Left ventricle myocardium inferior (tissue), 1 donor: ENCODE measurements at regions not wholly inside any gene's neighbourhood (a gene's known extent, or its start where the extent isn't known, plus 50 kb on each side); places are given as distances from the start of the nearest gene placed in this dataset.
"Not testable (repeated sequence)": the region's sequence is repeated elsewhere in the genome, so short reads cannot be mapped to it uniquely, and the experiment has no call there.

Experiments used
- DNase-seq: peaks from one replicate; pipeline ENCODE4 v3.0.0-alpha.2; 2020
- H3K27ac ChIP-seq: fragments of 200-600 bp; replicated peaks from 2 replicates; pipeline ENCODE4 v1.8.0; 2021
- H3K27me3 ChIP-seq: fragments of 200-600 bp; 2 replicates; pipeline ENCODE4 v1.8.0; 2021; ENCODE audit warnings: low read depth
- H3K36me3 ChIP-seq: fragments of 200-600 bp; 2 replicates; pipeline ENCODE4 v1.8.0; 2021
- H3K4me1 ChIP-seq: fragments of 200-600 bp; 2 replicates; pipeline ENCODE4 v1.8.0; 2021
- H3K4me3 ChIP-seq: fragments of 200-600 bp; 2 replicates; pipeline ENCODE4 v1.8.0; 2021; ENCODE audit warnings: mild to moderate bottlenecking, moderate library complexity
- H3K9me3 ChIP-seq: fragments of 200-600 bp; replicated peaks from 2 replicates; pipeline ENCODE4 v1.8.0; 2021
- intact Hi-C: fragments of 100-400 bp; cut with micrococcal nuclease; formaldehyde crosslinking; loops from one replicate; pipeline ENCODE4 v1.11.0; 2022
- TF ChIP-seq, protein P1 (sequence below): fragments of 200-600 bp; IDR thresholded peaks from 2 replicates; pipeline ENCODE4 v1.8.0; 2021; ENCODE audit warnings: antibody characterized with exemption, mild to moderate bottlenecking, borderline replicate concordance
- donor health status: DM: no; HTN: yes; CAD: no; lungs with severe emphysema.

DNA sequence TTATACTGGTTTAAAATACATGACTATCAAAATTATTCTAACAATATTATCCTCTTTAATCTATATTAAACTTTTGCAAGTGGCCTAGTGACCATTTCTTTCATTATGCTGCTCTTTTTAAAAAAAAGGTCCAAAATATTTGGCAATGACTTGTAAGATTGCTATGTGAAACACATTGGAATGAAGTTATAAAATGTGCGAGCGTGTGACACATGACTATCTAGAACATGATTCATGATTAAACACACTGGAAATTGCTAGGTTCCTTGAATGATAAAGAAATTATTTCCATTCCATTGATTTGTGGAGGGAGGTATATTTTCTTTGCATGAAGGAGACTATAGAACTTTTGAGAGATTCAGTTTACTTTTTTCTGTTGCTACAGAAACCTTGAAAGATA, 739.1 kb downstream of the DIAPH3 start:
- DNase-seq: no peak
- H3K9me3 ChIP-seq: peaks cover 10% of the 10 kb centered on the region
- H3K4me3 ChIP-seq: no peak overlapping the region
- intact Hi-C loops: no loop called here
- H3K27ac ChIP-seq: no peak overlapping the region
- no peaks in the 10 kb centered on the region for H3K36me3 ChIP-seq
- TF ChIP-seq, protein P1, sequence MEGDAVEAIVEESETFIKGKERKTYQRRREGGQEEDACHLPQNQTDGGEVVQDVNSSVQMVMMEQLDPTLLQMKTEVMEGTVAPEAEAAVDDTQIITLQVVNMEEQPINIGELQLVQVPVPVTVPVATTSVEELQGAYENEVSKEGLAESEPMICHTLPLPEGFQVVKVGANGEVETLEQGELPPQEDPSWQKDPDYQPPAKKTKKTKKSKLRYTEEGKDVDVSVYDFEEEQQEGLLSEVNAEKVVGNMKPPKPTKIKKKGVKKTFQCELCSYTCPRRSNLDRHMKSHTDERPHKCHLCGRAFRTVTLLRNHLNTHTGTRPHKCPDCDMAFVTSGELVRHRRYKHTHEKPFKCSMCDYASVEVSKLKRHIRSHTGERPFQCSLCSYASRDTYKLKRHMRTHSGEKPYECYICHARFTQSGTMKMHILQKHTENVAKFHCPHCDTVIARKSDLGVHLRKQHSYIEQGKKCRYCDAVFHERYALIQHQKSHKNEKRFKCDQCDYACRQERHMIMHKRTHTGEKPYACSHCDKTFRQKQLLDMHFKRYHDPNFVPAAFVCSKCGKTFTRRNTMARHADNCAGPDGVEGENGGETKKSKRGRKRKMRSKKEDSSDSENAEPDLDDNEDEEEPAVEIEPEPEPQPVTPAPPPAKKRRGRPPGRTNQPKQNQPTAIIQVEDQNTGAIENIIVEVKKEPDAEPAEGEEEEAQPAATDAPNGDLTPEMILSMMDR: no peak
- peaks cover 21% of the 10 kb centered on the region for H3K4me1 ChIP-seq
- no peaks in the 10 kb centered on the region for H3K27me3 ChIP-seq

DNA sequence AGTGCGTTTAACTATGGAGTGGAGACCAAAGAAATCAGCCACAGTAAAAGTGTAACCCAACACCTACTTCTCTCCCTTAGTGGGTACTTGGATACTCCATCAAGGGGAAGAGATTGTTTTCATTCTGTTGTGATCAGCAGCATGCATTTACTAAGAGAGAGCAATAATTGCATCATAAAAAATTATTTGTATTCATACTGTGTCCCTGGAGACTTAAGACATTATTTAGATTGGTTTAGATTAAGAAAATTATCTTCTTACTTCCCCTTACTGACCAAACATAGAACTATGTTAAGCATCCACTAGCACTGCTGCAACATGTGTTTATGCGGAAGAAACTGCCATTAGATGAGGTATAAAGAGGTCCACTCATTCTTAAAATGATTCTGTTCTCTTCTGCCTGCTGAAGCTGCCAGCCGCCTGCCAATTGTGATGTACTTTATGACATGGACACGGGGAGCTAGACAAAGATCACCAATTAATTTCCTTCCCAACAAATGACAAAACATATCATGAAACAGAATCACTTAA, 738.5 kb downstream of the DIAPH3 start:
- intact Hi-C loops: no loop called here
- Histone ChIP-seq H3K4me1 (peaks cover 21% of the 10 kb centered on the region), H3K4me3 (no peak overlapping the region), H3K9me3 (peaks cover 17% of the 10 kb centered on the region), H3K27me3 (no peaks in the 10 kb centered on the region), H3K36me3 (no peaks in the 10 kb centered on the region), H3K27ac (no peak overlapping the region)
- TF ChIP-seq, protein P1: no peak
- no peak for DNase-seq

DNA sequence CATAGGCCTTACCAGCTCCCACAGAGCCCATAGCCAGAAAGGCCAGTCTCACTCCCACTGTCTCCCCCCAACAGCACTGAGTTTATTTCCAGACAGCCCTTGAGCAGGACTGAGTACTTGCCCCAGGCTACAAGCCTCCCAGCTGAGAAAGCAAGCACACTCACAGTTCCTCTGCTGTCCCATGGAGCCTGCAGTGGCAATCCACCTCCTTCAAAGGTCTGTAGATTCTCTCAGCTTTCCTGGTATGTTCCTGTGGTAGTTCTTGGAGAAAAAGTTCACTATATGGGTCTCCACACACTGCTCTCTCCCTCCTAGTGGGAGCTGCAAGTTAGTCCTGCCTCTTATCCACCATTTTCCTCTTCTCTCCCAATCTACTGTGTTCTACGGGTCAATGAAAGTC, 728.7 kb downstream of the DIAPH3 start:
- TF ChIP-seq, protein P1: no peak
- no peak overlapping the region for H3K4me3 ChIP-seq
- intact Hi-C loops: no loop called here
- H3K36me3 ChIP-seq: no peaks in the 10 kb centered on the region
- H3K4me1 ChIP-seq: no peaks in the 10 kb centered on the region
- no peak for DNase-seq
- peaks cover 47% of the 10 kb centered on the region for H3K9me3 ChIP-seq
- H3K27me3 ChIP-seq: no peaks in the 10 kb centered on the region
- H3K27ac ChIP-seq: no peak overlapping the region

DNA sequence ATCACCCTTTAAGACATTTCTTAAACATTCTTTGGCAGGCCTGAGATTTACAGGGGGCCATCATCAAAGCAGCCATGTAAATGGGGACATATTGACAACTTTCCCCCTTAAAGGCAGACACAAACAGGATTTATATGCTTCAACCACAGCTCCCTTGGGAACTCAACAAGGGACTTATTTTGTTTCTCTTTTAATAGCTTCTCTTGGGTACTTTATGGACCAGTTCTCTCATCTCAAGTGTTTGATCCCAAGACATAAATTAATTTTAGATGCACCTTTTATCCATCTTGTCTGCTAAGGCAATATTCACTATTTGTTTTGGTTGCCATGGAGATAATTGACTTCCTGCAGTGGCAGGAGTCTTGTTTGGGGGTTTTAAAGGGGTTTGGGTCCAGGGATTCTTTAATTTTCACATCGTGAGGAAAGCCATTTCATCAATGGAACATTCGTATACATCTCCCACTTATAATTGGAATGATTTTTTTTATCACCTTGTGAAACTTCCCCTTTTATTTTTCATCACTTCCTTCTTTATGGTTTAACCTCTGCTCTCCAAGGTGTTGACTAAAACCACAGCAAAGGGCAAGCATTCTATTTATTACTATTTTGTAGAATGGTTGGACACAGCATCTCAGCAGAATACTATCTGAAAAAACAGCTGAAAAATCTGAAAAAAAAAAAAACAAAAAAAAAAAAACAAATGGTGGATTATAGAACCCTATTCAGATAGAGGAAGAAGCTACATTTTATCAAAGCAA, 726.0 kb downstream of the DIAPH3 start:
- Histone ChIP-seq H3K27ac (no peak overlapping the region), H3K4me3 (no peak overlapping the region), H3K27me3 (no peaks in the 10 kb centered on the region), H3K9me3 (peaks cover 20% of the 10 kb centered on the region), H3K4me1 (no peaks in the 10 kb centered on the region), H3K36me3 (no peaks in the 10 kb centered on the region)
- TF ChIP-seq, protein P1: no peak
- no peak for DNase-seq
- intact Hi-C loops: no loop called here

- H3K27ac ChIP-seq: no peak overlapping the region
- no peaks in the 10 kb centered on the region for H3K36me3 ChIP-seq
- intact Hi-C loops: no loop called here
- DNase-seq: no peak
- H3K4me3 ChIP-seq: no peak overlapping the region
- TF ChIP-seq, protein P1: no peak
- no peaks in the 10 kb centered on the region for H3K9me3 ChIP-seq
- peaks cover 5% of the 10 kb centered on the region for H3K4me1 ChIP-seq
- no peaks in the 10 kb centered on the region for H3K27me3 ChIP-seq
Measured at GRCh38 chr13:59439776-59440428, 723.8 kb downstream of the DIAPH3 start.

GRCh38 chr13:59441068-59441467, 722.7 kb downstream of the DIAPH3 start:
- DNase-seq, H3K4me1 ChIP-seq, intact Hi-C loops, H3K27ac ChIP-seq, H3K27me3 ChIP-seq, H3K9me3 ChIP-seq, H3K4me3 ChIP-seq, H3K36me3 ChIP-seq: not testable (repeated sequence)
